IPS-20b (cell line): ENCODE measurements at regions not wholly inside any gene's neighbourhood (a gene's known extent, or its start where the extent isn't known, plus 50 kb on each side); places are given as distances from the start of the nearest gene placed in this dataset.
"Not testable (repeated sequence)": the region's sequence is repeated elsewhere in the genome, so short reads cannot be mapped to it uniquely, and the experiment has no call there.

Experiments used
- H3K27ac ChIP-seq: one replicate; pipeline ENCODE4 v1.5.1; 2013; ENCODE audit warnings: low read length
- H3K27me3 ChIP-seq: 2 replicates; pipeline ENCODE4 v1.6.1; 2013; ENCODE audit warnings: mild to moderate bottlenecking, low read length, inconsistent platforms; ENCODE audit not compliant: insufficient read depth
- H3K36me3 ChIP-seq: 2 replicates; pipeline ENCODE4 v1.6.1; 2013; ENCODE audit warnings: low read depth, mild to moderate bottlenecking, inconsistent platforms, low read length, moderate library complexity; ENCODE audit not compliant: insufficient read depth
- H3K4me1 ChIP-seq: 2 replicates; pipeline ENCODE4 v1.6.1; 2013; ENCODE audit warnings: mild to moderate bottlenecking, control low read depth, inconsistent platforms, low read length, moderate library complexity; ENCODE audit not compliant: insufficient read depth
- H3K4me3 ChIP-seq: 2 replicates; pipeline ENCODE4 v1.5.1; 2013; ENCODE audit warnings: mild to moderate bottlenecking, low read length, inconsistent platforms
- H3K9ac ChIP-seq: 2 replicates; pipeline ENCODE4 v1.6.1; 2013; ENCODE audit warnings: low read depth, mild to moderate bottlenecking, inconsistent platforms, low read length, moderate library complexity
- H3K9me3 ChIP-seq: 2 replicates; pipeline ENCODE4 v1.6.1; 2013; ENCODE audit warnings: mild to moderate bottlenecking, low read depth, low read length, inconsistent platforms; ENCODE audit not compliant: insufficient read depth

GRCh38 chr3:70466096-70466495 lies 153.7 kb upstream of the MDFIC2 start:
- H3K36me3 ChIP-seq = no peaks in the 10 kb centered on the region

GRCh38 chr3:70464876-70465275 lies 152.4 kb upstream of the MDFIC2 start:
- H3K36me3 ChIP-seq = no peaks in the 10 kb centered on the region
- no peak overlapping the region for H3K27ac ChIP-seq
- no peak overlapping the region for H3K9ac ChIP-seq
- H3K27me3 ChIP-seq = no peaks in the 10 kb centered on the region
- H3K4me3 ChIP-seq = no peak overlapping the region
- no peaks in the 10 kb centered on the region for H3K4me1 ChIP-seq
- H3K9me3 ChIP-seq = peaks cover 3% of the 10 kb centered on the region; the same call in 1 of the 2 replicates

More at GRCh38 chr3:70466096-70466495, 153.7 kb upstream of the MDFIC2 start:
- Histone ChIP-seq H3K27ac (no peak overlapping the region), H3K9me3 (peaks cover 3% of the 10 kb centered on the region; the same call in 1 of the 2 replicates), H3K9ac (no peak overlapping the region), H3K4me3 (no peak overlapping the region), H3K4me1 (no peaks in the 10 kb centered on the region), H3K27me3 (no peaks in the 10 kb centered on the region)

GRCh38 chr3:70464465-70464864 lies 152.0 kb upstream of the MDFIC2 start:
- Histone ChIP-seq H3K4me1 (no peaks in the 10 kb centered on the region), H3K36me3 (no peaks in the 10 kb centered on the region), H3K9me3 (peaks cover 3% of the 10 kb centered on the region; the same call in 1 of the 2 replicates), H3K9ac (no peak overlapping the region), H3K27me3 (no peaks in the 10 kb centered on the region), H3K27ac (no peak overlapping the region), H3K4me3 (no peak overlapping the region)

GRCh38 chr3:70450220-70450619 lies 137.8 kb upstream of the MDFIC2 start:
- H3K9me3 ChIP-seq, H3K4me1 ChIP-seq, H3K4me3 ChIP-seq, H3K27me3 ChIP-seq, H3K36me3 ChIP-seq, H3K27ac ChIP-seq, H3K9ac ChIP-seq: not testable (repeated sequence)

- H3K27ac ChIP-seq, H3K9ac ChIP-seq, H3K36me3 ChIP-seq, H3K27me3 ChIP-seq, H3K9me3 ChIP-seq, H3K4me3 ChIP-seq, H3K4me1 ChIP-seq: not testable (repeated sequence)
Observed at GRCh38 chr3:70435422-70435821, 123.0 kb upstream of the MDFIC2 start.

GRCh38 chr3:70433091-70433490 lies 120.7 kb upstream of the MDFIC2 start:
- H3K36me3 ChIP-seq = no peaks in the 10 kb centered on the region
- no peak overlapping the region for H3K4me3 ChIP-seq
- H3K27ac ChIP-seq = no peak overlapping the region
- no peaks in the 10 kb centered on the region for H3K4me1 ChIP-seq
- H3K9ac ChIP-seq = no peak overlapping the region
- H3K27me3 ChIP-seq = no peaks in the 10 kb centered on the region
- H3K9me3 ChIP-seq = no peaks in the 10 kb centered on the region

- Histone ChIP-seq H3K9me3 (no peaks in the 10 kb centered on the region), H3K36me3 (no peaks in the 10 kb centered on the region), H3K4me1 (no peaks in the 10 kb centered on the region), H3K27me3 (no peaks in the 10 kb centered on the region), H3K27ac (no peak overlapping the region), H3K9ac (no peak overlapping the region), H3K4me3 (no peak overlapping the region)
Observed at GRCh38 chr3:70431911-70432310, 119.5 kb upstream of the MDFIC2 start.

GRCh38 chr3:70426071-70426470 lies 113.6 kb upstream of the MDFIC2 start:
- Histone ChIP-seq H3K9ac (no peak overlapping the region), H3K4me1 (no peaks in the 10 kb centered on the region), H3K27ac (no peak overlapping the region), H3K27me3 (no peaks in the 10 kb centered on the region), H3K4me3 (no peak overlapping the region), H3K9me3 (no peaks in the 10 kb centered on the region), H3K36me3 (no peaks in the 10 kb centered on the region)

- no peak overlapping the region for H3K27ac ChIP-seq
- no peaks in the 10 kb centered on the region for H3K36me3 ChIP-seq
- no peaks in the 10 kb centered on the region for H3K27me3 ChIP-seq
- no peaks in the 10 kb centered on the region for H3K9me3 ChIP-seq
- H3K4me1 ChIP-seq = no peaks in the 10 kb centered on the region
- no peak overlapping the region for H3K4me3 ChIP-seq
- H3K9ac ChIP-seq = no peak overlapping the region
Observed at GRCh38 chr3:70421506-70421905, 109.1 kb upstream of the MDFIC2 start.

GRCh38 chr3:70409018-70409417 lies 96.6 kb upstream of the MDFIC2 start:
- no peak overlapping the region for H3K27ac ChIP-seq
- no peaks in the 10 kb centered on the region for H3K36me3 ChIP-seq
- no peak overlapping the region for H3K9ac ChIP-seq
- peaks cover 8% of the 10 kb centered on the region; the same call in 1 of the 2 replicates for H3K9me3 ChIP-seq
- no peak overlapping the region for H3K4me3 ChIP-seq
- no peaks in the 10 kb centered on the region for H3K4me1 ChIP-seq
- H3K27me3 ChIP-seq = no peaks in the 10 kb centered on the region

GRCh38 chr3:70400194-70400593 lies 87.8 kb upstream of the MDFIC2 start:
- H3K27ac ChIP-seq = no peak overlapping the region
- no peak overlapping the region for H3K9ac ChIP-seq
- H3K27me3 ChIP-seq = no peaks in the 10 kb centered on the region
- H3K4me3 ChIP-seq = no peak overlapping the region
- no peaks in the 10 kb centered on the region for H3K4me1 ChIP-seq
- no peaks in the 10 kb centered on the region for H3K36me3 ChIP-seq
- H3K9me3 ChIP-seq = no peaks in the 10 kb centered on the region

- H3K27ac ChIP-seq = no peak overlapping the region
- no peak overlapping the region for H3K9ac ChIP-seq
- H3K9me3 ChIP-seq = no peaks in the 10 kb centered on the region
- no peak overlapping the region for H3K4me3 ChIP-seq
- no peaks in the 10 kb centered on the region for H3K27me3 ChIP-seq
- H3K36me3 ChIP-seq = no peaks in the 10 kb centered on the region
- no peaks in the 10 kb centered on the region for H3K4me1 ChIP-seq
Observed at GRCh38 chr3:70393881-70394612, 81.6 kb upstream of the MDFIC2 start.
